HG03060 (cell line): ENCODE measurements at regions not wholly inside any gene's neighbourhood (a gene's known extent, or its start where the extent isn't known, plus 50 kb on each side); places are given as distances from the start of the nearest gene placed in this dataset.
"Not testable (repeated sequence)": the region's sequence is repeated elsewhere in the genome, so short reads cannot be mapped to it uniquely, and the experiment has no call there.

Source experiments
- ATAC-seq: cut with Tn5 transposase; IDR thresholded peaks from one replicate; pipeline ENCODE4 v1.9.1; 2021; ENCODE audit warnings: low read depth, moderate number of reproducible peaks; ENCODE audit not compliant: unreplicated experiment

DNA sequence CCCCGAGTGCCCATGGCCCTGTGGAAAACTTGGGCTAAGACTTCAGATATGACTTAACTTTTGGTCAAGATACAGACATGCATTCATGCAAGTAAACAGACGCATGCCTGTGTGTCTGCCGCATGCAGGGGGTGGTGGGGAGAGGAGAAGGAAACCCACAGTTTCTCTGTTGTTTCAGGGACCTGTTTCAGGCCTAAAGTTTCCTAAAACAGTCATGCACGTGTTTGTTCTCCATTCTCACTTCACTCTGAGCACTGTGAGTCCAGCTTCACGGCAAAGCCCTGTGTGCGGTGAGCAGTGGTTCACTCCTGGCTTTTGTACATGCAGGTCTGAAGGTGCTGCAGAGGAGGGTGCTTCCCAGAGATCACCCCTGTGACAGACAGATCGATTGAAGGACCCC lies 158.7 kb downstream of the FOXL1 start:
- no peak for ATAC-seq

DNA sequence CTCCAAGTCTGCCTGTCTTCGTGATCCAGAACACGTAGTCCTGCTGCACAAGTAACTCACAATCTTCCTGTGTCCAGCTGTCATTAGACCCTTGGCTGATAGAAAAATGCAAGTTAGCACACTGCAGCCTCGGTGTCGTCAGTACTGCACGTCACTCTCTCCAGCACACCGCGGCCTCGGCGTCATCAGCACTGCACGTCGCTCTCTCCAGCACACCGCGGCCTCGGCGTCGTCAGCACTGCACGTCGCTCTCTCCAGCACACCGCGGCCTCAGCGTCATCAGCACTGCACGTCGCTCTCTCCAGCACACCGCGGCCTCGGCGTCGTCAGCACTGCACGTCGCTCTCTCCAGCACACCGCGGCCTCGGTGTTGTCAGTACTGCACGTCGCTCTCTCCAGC lies 160.0 kb downstream of the FOXL1 start:
- ATAC-seq, result not testable (repeated sequence)

DNA sequence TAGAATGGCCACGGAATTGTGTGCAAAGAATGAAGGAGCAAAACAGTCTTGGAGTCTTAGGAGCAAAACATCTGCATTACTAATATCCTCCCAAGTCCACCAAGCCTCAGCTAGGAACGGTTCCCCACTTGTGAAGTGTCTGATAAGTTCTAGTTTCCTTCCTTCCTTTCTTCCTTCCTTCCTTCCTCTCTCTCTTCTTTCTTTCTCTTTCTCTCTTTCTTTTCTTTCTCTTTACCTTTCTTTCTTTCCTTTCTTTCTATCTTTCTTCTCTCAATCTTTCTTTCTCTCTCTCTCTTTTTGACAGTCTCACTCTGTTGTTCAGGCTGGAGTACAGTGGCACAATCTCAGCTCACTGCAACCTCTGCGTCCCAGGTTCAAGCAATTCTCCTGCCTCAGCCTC lies 160.8 kb downstream of the FOXL1 start:
- ATAC-seq, result no peak

DNA sequence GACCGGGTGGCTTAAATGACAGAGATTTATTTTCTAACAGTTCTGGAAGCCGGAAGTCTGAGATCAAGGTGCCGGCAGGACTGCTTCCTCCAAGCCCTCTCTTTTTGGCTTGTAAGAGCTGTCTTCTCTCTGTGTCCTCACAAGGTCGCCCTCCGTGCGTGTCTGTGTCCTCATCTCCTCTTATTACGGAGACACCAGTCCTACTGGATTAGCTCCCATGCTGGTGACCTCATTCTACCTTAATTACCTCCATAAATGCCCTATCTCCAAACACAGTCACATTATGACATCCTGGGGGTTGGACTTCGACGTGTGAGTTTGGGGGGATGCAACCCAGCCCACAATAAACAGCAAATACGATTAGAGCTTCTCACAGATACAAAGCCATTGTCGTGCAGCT lies 161.5 kb downstream of the FOXL1 start:
- ATAC-seq, result no peak

DNA sequence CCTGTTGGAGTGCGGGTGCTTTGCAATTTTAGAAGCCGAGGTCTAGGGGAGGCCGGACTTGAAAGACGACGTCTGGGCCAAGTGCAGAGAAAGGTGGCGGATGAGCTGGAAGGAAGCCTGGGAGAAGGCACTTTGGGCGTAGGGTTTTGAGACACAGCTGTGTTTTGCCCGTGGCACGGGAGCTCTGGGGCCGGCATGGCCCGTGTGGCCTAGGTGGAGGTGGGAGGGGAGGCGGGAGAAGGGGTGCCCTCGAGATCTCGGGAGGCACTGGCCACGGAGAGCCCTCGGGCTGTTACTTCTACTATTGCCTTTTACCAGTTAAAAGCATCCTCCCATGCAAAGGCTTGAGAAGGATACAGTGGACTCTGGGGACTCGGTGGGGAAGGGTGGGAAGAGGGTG lies 161.9 kb downstream of the FOXL1 start:
- no peak for ATAC-seq

DNA sequence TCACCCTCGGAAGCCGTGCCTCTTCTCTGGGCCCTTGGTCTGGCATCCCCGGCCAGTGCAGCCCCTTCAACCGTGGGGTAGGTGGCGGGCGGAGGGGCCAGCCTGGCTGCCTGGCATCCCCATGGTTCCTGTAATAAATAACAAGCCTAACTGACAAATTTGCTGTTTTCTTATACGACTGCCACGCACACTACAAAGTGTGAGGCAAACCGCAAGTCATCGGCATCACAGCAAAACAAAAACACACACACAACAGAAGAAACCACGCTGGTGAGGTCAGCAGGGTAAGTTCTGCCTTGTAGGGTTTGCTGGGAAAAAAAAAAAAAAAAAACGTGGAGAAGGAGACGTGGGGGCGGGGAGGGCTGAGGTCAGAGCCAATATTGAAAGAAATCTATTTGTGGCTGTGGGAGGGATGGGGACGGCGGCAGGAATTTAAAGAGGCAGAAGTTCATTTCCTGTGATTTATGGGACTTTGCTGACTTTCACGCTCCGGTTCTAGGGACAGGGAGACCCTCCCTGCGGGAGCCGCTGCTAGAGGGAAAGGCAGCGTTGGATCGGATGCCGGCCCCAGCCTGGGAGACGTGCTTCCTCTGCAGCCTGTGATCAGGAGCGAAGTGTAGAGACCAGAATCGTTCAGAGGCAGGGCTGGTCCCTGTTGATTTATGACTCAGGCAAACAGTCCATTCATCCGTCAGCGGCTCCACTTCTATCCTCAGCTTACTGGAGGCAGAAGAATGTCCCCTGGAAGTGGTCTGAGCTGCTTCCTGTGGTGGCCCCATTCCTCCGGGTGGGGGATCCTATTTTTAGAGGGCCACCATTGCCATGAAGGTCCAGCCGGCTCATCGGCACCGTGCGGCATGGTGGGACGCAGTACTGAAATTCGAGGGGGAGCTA lies 162.8 kb downstream of the FOXL1 start:
- ATAC-seq, result no peak

DNA sequence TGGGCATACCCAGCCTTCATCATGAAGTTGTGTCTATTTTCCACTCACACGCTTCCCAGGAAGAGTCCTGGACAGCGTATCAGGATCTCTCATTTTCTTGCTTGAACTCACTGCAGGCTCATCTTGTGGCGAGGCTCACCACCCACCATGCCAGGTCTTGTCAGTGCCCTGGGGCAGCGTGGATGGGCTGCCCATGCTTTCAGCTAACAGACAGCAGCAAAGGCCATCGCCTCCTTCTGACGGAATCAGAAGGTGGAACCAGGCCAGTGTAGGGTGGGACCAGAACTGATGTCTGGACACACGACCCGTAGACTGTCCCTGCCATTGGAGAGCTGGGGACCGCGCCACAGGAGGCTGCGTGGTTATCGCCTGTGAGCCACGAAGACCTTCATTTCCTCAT lies 169.4 kb downstream of the FOXL1 start:
- ATAC-seq, result no peak

DNA sequence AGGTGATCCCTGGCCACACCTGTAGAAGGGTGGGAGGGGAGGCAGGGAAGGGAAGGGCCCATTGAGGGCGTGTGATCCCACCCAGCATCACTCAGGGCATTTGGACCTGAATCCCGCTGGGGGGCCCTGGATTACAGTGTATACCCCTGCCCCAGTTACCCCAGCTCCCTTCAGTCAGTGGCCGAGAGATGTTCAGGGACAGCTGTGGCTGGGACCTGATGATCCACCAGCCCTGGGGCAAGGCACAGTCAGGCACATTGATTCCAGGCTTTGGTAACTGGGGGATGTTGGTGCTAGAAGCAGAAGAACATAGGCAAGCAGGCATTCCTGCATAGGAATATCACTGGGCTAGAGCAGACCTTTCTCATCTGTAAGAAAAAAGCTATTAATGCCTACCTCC lies 170.3 kb downstream of the FOXL1 start:
- ATAC-seq, result no peak

DNA sequence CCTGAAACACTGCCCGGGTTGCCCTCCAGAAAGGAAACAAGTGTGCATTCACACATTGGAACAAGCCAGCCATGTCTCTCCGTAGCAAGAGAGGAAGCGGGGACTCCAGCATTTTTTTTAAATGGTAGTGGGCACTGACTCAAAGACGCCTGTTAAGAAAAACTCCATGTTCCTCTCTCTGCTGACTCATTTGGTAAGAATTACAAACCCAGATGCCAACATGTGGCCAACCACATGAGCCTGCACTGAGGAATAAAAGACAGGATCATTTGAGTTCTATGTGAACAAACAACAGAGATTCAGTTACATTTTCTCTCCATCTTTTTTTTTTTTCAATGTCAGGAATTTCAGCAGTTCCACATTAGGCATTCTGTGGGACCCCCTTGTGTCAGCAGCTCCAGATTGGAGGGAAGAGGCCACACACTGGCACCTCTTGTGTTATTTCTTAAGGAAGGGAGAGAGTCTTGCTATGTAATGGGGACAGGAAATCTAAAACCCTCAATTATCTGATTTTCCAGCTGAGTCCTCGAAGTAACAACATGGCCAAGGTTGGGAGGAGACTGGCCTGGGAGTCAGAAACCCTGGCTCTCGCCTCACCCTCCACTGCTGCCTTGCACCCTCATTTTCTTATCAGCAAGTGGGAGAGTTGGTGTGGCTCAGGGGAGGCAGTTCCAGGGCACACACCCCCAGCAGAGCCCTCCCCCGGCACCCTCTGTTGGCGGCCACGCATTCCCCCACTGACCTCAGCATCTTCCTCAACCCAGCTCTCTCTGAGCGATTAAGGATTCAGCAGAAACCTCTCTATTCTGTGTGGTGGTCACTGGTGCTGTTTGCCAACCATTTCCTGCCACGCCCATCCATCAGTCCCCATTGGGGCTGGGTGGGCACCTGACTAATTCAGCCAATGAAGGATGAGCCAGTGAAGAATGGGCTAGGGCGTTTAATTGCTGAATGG lies 173.0 kb downstream of the FOXL1 start:
- ATAC-seq, result no peak

DNA sequence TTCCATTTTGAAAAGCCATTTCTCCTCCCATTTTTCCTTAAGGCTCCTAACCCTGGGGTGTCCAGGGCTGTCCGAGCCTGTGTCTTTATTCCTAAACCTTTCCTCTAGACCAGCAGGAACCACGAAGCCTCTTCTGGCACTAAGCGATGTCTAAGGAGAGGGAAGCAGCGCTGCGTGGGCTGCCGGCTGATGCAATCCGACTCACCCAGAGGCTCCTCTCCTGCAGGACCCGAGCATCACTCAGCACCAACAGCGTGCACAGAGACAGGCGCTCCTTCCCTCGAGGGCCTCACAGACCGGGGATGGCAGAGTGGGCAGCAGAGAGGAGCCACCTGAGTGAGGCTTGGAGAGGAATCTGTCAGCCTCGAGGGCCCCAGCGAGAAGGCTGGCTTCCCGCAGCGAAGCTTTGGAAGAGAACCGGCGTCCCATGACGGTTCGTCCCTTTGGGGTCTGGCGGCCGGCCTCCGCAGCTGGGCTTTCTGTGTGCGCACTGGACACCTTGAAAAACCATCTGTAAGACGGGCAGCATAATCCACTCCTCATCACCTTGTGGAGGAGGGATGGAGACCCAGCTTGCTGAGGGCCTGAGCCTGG lies 174.3 kb downstream of the FOXL1 start:
- no peak for ATAC-seq

DNA sequence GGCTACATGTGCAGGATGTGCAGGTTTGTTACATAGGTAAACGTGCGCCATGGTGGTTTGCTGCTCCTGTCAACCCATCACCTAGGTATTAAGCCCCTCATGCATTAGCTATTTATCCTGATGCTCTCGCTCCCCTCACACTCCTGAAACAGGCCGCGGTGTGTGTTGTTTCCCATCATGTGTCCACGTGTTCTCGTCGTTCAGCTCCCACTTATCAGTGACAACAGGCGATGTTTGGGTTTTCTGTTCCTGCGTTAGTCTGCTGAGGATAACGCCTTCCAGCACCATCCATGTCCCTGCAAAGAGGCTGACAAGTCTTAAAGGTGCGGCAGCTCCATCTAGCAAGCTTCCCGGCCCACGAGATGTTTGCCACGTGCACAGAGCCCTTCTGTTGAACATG lies 175.1 kb downstream of the FOXL1 start:
- no peak for ATAC-seq

DNA sequence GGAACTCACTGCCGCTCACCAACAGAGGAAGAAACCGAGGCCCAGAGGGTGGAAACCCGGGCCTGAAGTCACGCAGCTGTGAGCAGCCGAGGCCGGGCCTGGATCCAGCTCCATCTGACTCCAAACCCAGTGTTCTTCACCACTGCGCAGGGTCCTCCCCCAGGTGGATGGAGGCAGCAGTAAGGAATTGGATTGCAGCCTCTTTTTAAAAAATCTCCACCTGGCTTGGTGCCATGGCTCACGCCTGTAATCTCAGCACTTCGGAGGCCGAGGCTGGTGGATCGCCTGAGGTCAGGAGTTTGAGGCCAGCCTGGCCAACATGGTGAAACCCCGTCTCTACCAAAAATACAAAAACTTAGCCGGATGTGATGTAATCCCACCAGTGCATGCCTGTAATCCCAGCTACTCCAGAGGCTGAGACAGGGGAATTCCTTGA lies 177.2 kb downstream of the FOXL1 start:
- no peak for ATAC-seq

DNA sequence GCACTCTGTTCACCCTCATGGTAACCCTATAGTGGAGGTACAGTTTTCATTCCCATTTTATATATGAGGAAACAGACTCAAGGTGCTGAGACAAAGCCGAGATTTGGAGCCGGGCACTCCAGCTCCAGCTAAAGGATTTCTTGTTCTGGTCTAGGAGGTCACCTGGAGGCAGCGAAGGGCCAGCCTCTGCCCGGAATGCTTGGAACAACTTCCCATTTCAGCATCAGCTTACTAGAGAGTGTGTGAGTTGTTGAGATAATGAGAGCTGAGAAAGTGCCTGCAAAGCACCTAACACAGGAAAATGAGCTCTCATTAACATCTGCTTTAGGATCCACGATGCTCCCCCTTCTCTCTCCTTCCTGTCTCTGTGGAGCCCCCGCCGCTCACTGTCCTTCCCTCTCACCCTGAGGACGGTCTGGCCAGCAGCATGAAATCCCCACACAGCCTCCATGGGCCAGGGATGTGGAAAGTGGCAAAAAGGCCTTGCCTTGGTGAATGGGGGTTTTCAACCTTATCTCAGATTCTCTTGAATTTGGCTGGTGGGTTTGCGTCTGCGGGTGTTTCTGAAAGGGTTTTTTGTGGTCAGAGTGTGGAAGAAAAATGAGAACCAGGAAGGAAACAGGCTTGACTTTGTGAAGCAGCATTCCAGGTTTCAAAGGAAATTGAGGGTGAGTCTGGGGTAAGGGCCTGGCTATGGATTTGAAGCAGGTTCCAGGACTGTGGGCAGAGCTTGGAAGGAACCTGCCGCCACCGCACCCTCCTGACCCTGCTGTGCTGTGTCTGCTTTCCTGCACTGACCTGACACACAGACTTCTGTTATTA lies 178.7 kb downstream of the FOXL1 start:
- no peak for ATAC-seq

DNA sequence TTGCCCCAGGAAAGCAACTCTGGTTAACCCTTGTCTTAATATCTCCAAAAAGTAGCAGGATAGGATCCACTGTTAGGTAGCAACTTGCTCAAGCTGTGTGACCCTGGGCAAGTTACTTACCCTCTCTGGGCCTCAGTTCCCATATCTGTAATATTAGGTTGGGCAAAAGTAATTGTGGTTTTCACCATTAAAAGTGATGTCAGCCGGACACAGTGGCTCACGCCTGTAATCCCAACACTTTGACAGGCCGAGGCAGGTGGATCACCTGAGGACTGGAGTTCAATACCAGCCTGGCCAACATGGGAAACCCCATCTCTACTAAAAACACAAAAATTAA lies 179.3 kb downstream of the FOXL1 start:
- ATAC-seq, result no peak

DNA sequence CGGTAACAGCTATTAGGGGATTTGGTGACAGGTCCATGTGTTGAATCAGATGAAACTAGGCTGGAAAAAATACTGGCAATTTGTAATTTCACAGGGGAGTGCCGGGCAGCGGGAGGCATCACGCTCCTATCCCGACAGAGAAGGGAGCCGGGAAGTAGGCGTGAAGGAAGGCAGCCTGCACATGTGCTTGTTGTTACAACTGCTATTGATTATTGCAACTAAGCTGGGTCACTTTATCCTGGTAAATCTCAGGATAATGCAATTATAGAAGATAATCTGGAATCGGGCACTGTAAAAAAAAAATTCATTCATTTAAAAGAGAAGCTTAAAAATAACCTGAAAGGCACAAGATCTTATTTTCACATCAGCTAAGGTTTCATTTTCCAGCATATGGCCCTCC lies 180.6 kb downstream of the FOXL1 start:
- ATAC-seq, result no peak

DNA sequence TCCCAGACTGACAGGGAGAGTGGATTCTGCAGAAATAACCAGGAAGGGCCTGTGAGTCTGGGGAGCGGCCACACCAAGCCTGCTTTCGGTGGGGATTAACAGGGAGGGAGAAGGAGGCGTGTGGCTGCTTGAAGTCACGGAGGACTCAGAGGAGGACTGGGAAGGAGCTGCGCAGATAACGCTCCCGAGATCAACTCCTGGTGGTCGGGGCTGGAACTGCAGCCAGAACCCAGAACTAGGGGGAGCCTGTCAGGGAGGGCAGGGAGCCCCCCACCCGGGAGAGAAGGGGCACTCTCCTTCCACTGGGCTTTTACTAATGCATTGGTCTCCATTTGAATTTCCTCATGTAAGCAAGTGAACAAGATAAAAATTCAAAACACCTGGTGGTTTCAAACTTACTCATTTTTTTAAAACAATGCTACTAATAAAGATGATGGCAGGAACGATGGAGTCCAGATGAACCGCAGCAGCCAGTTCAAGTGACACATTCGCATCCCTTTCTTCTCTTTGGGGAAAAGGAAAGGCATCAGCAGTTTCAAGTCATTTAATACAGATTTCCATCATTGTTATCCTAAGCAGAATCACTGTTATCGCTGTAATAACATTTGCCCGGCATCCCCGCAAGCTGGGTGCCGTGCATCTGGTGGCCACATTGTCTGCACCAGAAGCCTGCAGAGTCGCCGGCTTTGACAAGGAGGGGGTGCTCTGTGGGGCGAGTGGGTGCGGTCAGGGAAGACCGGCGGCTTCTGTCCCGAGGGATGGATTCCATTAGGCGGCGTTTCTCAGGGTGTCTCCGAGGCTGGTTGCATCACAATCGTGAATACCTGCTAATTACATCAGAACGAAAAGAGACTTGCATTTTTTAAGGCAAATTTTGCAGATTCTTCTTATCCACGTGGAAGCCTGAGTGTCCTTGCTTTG lies 183.0 kb downstream of the FOXL1 start:
- no peak for ATAC-seq

DNA sequence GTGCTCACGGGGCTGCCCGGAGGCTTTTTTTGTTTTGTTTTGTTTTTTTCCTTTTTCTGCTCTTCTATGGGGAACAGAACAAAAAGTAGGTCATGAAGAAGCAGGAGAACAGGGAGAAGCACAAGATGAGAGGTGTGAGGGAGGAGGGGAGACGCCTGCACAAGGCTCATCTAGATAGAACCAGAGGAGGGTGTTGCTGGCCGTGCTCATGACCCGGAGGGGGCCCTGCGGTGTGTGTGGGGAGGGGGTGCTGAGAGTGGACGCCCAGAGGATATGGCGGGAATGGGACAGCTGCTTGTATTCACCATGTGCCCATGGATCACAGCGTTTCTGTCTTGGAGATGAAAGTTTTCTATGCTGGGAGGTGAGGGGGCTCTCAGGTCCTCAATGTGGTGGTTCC lies 183.7 kb downstream of the FOXL1 start:
- no peak for ATAC-seq

DNA sequence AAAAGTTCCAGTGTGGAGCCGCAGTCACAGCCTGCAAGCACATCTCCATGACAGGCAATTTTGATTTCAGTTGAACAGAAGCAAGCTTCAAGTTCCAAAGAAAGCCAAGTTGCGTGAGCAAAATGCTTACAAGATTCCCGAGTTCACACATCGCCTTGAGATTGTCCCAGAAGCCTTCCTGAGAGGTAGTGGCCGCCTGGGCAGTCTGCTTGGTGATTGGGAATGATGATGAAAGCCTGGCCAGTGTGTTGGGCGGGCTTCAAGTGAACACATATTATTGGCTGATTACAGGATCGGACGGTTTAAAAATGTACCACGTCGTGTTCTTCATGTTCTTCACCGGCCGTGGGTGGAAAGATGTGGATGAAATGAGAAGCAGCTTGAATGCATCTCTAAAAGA lies 185.5 kb downstream of the FOXL1 start:
- ATAC-seq, result no peak

DNA sequence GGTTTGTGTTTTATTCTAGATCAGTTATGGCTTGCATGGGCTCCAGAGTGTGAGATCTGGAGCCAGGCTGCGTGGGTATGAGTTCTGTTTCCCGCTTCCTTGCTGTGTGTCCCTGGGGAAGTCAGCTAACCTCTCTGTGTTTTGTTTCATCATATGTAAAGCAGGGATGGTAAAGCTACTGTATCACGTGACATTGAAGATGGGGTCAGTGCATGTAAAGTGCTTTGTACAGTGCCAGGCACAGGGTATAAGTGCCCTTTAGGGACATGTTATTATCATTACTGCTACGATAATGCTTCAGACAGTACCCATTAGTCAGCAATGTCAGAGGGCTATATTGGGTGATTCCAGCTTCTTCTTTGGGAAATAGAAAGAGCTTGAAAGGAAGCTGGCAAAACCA lies 186.2 kb downstream of the FOXL1 start:
- no peak for ATAC-seq
